NCI-H1105 treated with DMSO at 0.1 percent for 48 hours (cell line): ENCODE measurements at regions not wholly inside any gene's neighbourhood (a gene's known extent, or its start where the extent isn't known, plus 50 kb on each side); places are given as distances from the start of the nearest gene placed in this dataset.

Experiments used
- DNase-seq: peaks from one replicate; lab custom pipeline; 2025; lab: John Stamatoyannopoulos, UW

GRCh38 chr3:96712792-96713191, 101.6 kb upstream of the EPHA6 start:
- no peak for DNase-seq

- no peak for DNase-seq
Observed at GRCh38 chr3:96719921-96720320, 94.5 kb upstream of the EPHA6 start.

DNA sequence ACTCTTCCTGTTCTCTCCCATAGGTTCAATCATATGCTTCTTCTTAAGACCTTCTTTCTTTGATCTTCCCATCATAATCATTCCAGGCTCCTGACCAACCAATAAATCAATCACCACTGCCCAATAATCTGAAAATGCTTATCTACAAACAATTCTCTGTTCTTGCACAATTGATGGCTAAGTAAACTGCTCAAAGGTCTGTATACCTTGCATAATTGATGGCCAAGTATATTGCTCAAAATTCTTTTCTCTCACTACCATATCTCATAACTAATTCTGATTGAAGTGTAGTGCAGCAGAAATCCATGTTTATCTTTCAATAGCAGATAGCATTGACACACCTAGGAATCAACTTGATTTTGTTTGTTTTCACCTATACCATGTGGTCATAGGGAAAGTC, 83.4 kb upstream of the EPHA6 start:
- no peak for DNase-seq

GRCh38 chr3:96734273-96735009, 80.0 kb upstream of the EPHA6 start:
- no peak for DNase-seq

DNA sequence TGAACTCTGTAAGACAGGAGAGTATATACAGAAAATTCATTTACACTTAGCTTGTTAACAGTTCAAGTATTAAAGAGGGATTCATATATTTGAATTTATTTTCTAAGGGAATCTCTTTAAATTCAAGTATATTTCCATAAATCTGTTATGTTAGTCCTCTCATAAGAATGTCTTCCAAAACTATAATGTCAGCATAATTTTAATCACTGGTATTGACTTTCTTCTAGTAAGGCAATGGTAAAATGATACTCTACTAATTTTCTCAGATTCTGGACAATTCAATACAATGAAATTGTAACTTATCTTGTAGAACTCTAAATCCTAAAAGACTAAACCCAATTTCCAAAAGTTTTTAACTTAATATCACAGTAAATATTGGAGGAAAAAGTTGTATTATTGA, 66.3 kb upstream of the EPHA6 start:
- DNase-seq: no peak

- no peak for DNase-seq
Observed at GRCh38 chr3:96750094-96750767, 64.2 kb upstream of the EPHA6 start.

DNA sequence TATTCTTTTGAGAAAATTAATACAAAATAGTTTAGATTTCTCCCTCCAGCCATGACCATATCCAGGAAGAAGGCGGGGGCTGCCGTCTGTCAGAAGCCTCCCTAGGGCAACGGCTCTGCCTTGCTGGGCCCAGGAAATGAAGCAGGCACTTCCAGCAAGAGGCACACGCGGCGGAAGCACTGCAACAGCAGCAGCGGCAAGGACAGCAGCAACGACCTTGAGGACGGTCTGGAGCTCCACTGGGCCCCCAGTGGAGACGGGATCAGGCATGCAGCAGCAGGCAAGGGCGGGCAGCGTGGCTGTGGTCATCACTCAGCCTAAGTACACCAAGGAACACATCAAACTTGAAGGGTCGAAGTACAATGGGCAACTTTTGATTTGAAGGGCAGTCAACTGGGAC, 61.3 kb upstream of the EPHA6 start:
- DNase-seq: no peak

DNA sequence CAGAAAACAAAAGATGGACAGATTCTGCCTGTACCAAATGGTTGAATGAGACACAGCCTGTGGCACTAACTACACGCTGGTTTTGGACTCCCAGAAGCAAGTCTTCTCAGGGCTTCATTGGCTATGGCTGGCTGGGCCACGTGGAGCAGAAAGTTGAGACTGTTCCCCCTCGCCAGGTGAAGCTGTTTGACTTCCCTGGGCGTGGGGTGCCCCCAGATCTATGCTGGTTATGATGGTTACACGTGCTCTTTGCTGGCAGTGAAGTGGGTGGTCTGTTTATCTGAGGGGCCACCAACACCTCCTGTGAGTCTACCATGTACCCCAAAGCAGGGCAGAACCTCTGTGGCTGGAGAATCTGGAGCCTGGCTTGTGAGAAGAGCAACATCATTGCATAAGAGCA, 60.3 kb upstream of the EPHA6 start:
- no peak for DNase-seq

DNA sequence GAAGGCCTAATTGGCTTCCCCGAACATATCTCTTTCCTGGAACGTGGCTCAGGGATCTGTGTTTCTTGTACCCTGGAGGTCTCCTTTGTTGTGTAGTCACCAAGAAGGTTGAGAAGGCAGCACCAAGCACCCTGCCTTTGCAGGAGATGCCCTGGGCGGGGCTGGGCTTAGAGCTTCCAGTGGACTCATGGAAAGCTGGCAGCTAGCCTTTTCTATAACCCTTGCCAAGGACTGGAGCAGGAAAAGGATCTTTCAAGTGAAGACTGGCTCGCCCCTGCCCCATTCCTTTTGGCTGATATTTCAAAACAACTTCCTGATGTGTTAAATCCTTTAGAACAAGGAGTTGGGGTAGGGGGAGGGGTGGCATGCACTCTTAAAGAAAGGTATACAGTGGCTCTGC, 58.9 kb upstream of the EPHA6 start:
- no peak for DNase-seq

- DNase-seq: no peak
Observed at GRCh38 chr3:96756516-96756915, 57.9 kb upstream of the EPHA6 start.

DNA sequence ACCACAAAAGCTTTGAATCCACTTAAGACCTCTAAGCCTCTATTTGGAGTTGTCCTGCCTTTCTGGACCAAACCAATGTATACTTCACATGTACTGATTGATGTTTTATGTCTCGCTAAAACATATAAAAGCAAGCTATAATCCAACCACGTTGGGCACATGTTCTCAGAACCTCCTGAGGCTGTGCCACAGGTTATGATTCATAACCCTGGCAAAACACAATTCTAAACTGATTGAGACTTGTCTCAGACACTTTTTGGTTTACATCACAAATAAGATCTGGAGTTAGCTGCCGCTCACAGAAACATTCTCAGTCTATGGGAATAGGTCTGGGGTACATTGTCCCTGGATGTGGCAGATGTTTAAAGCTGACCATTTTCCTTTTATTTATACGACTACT, 53.4 kb upstream of the EPHA6 start:
- no peak for DNase-seq
